Pancreas (tissue), 10 donors: ENCODE measurements at regions not wholly inside any gene's neighbourhood (a gene's known extent, or its start where the extent isn't known, plus 50 kb on each side); places are given as distances from the start of the nearest gene placed in this dataset.

Source experiments
- ATAC-seq, 4 donors: fragments of 200-7000 bp; cut with Tn5 transposase; one replicate each; pipeline versions ENCODE4 v1.8.0 to v1.9.1; 2020; ENCODE audit warnings: mild to moderate bottlenecking in 4 of 4, moderate library complexity in 4 of 4
- DNase-seq, 6 donors: peaks; one replicate each; pipeline ENCODE4 v3.0.0-alpha.2; 2020
- FAIRE-seq: peaks from 2 replicates; lab custom pipeline; 2012; peaks lifted over from hg19 to GRCh38; lab: Jason Lieb, UNC
- H3K27ac ChIP-seq, 4 donors: fragments of 200-600 bp; sonication (generic); 1 replicate in 3 of 4; 2 replicates in 1 of 4; pipeline versions ENCODE4 v1.5.0 to v1.8.0; 2020
- H3K27me3 ChIP-seq, 4 donors: fragments of 200-600 bp; one replicate each; pipeline ENCODE4 v1.8.0; 2021
- H3K36me3 ChIP-seq, 3 donors: fragments of 200-600 bp; sonication (generic) in 1 of 3; one replicate each; pipeline versions ENCODE4 v1.5.0 to v1.8.0; 2020 to 2021
- H3K4me1 ChIP-seq, 3 donors: fragments of 200-600 bp; one replicate each; pipeline ENCODE4 v1.8.0; 2021
- H3K4me3 ChIP-seq, 4 donors: fragments of 200-600 bp; sonication (generic) in 2 of 4; one replicate each; pipeline versions ENCODE4 v1.5.0 to v1.8.0; 2020 to 2021
- H3K9me3 ChIP-seq, 4 donors: fragments of 200-600 bp; one replicate each; pipeline ENCODE4 v1.8.0; 2021
- CTCF ChIP-seq, 4 donors: fragments of 200-600 bp; sonication (generic) in 3 of 4; IDR thresholded peaks; one replicate each; pipeline versions ENCODE4 v1.5.0 to v1.8.0; 2021; ENCODE audit warnings: antibody characterized with exemption in 4 of 4
- WGBS, 2 donors: extraction: QIAGEN DNeasy Blood & Tissue Kit; methylation state at CpG; one replicate each; pipeline ENCODE4 v1.1.7; 2013; 5-methylcytosine and 5-hydroxymethylcytosine counted together
- intact Hi-C, 3 donors: fragments of 100-400 bp; cut with DNase I; formaldehyde crosslinking; loops; one replicate each; pipeline versions ENCODE4 v1.11.1 to v1.14.2; 2022
- donor health status: healthy with polysubstance abuse.
- donor health status: DM: no; HTN: no; CAD: no; lungs with moderate emphysema.
- donor health status: DM: no; HTN: no; CAD: no.
- donor health status: control.
- donor health status: control.
- donor health status: Bipolar disorder and iron deficiency.
- donor health status: DM: yes; HTN: yes; CAD: no.
- donor health status: DM: no; HTN: no; CAD: no.
- donor health status: DM: no; HTN: no; CAD: no.
- donor health status: DM: yes; HTN: yes; CAD: no.

GRCh38 chr18:37965572-37965970, 400.0 kb upstream of the CELF4 start:
- ATAC-seq = no peak
- 29% methylated on average over 1 of the region's 1 CpG for WGBS, 2 donors
- H3K4me3 ChIP-seq = no peak overlapping the region

GRCh38 chr18:37964885-37965571, 399.4 kb upstream of the CELF4 start:
- no peak overlapping the region for H3K4me3 ChIP-seq
- DNase-seq (no peak), ATAC-seq (no peak), FAIRE-seq (no peak)
- intact Hi-C loops = no loop called here
- no peaks in the 10 kb centered on the region for H3K27me3 ChIP-seq
- TF ChIP-seq CTCF (IDR thresholded peaks at IDR 0.05) = no peak
- no peaks in the 10 kb centered on the region for H3K36me3 ChIP-seq
- H3K9me3 ChIP-seq = no peaks in the 10 kb centered on the region
- H3K4me1 ChIP-seq = no peaks in the 10 kb centered on the region
- 41 to 44% methylated on average over 2 of the region's 2 CpGs for WGBS, 2 donors
- no peak overlapping the region for H3K27ac ChIP-seq

More at GRCh38 chr18:37965572-37965970, 400.0 kb upstream of the CELF4 start:
- Histone ChIP-seq H3K9me3 (no peaks in the 10 kb centered on the region), H3K36me3 (no peaks in the 10 kb centered on the region), H3K27ac (no peak overlapping the region), H3K4me1 (no peaks in the 10 kb centered on the region), H3K27me3 (no peaks in the 10 kb centered on the region)
- DNase-seq = no peak
- intact Hi-C loops = no loop called here
- TF ChIP-seq CTCF (IDR thresholded peaks at IDR 0.05) = no peak
- FAIRE-seq = no peak

- Histone ChIP-seq H3K4me3 (no peak overlapping the region), H3K4me1 (no peaks in the 10 kb centered on the region), H3K36me3 (no peaks in the 10 kb centered on the region), H3K9me3 (no peaks in the 10 kb centered on the region), H3K27ac (no peak overlapping the region), H3K27me3 (no peaks in the 10 kb centered on the region)
- no peak for DNase-seq
- no peak for FAIRE-seq
- intact Hi-C loops = no loop called here
- 54 to 64% methylated on average over 3 of the region's 3 CpGs for whole genome bisulfite sequencing, 2 donors
- ATAC-seq = no peak
- no peak for TF ChIP-seq CTCF (IDR thresholded peaks at IDR 0.05)
Observed at GRCh38 chr18:37963837-37964236, 398.2 kb upstream of the CELF4 start.

GRCh38 chr18:37962316-37962966, 396.8 kb upstream of the CELF4 start:
- no peak for ATAC-seq
- no peak for FAIRE-seq
- Histone ChIP-seq H3K9me3 (no peaks in the 10 kb centered on the region), H3K4me3 (no peak overlapping the region), H3K27me3 (no peaks in the 10 kb centered on the region), H3K4me1 (no peaks in the 10 kb centered on the region), H3K36me3 (no peaks in the 10 kb centered on the region), H3K27ac (no peak overlapping the region)
- no peak for TF ChIP-seq CTCF (IDR thresholded peaks at IDR 0.05)
- WGBS, 2 donors = 45 to 51% methylated on average over 9 of the region's 9 CpGs
- DNase-seq = no peak
- intact Hi-C loops = no loop called here

- intact Hi-C loops = no loop called here
- Histone ChIP-seq H3K27me3 (no peaks in the 10 kb centered on the region), H3K27ac (no peak overlapping the region), H3K9me3 (no peaks in the 10 kb centered on the region), H3K4me3 (no peak overlapping the region), H3K36me3 (no peaks in the 10 kb centered on the region), H3K4me1 (no peaks in the 10 kb centered on the region)
- WGBS, 2 donors = 24 to 28% methylated on average over 3 of the region's 3 CpGs
- ATAC-seq (no peak), DNase-seq (no peak), FAIRE-seq (no peak)
- no peak for TF ChIP-seq CTCF (IDR thresholded peaks at IDR 0.05)
Observed at GRCh38 chr18:37958499-37958898, 392.9 kb upstream of the CELF4 start.
